ENCODE measurements at regions not wholly inside any gene's neighbourhood (a gene's known extent, or its start where the extent isn't known, plus 50 kb on each side); places are given as distances from the start of the nearest gene placed in this dataset.

GRCh38 chr1:190880352-190880751, 402.7 kb upstream of the BRINP3 start:
- Histone ChIP-seq H4K20me1 (ENCODE audit: control insufficient read depth, insufficient read depth) (no peaks in the 10 kb centered on the region), H3K79me2 (ENCODE audit: control insufficient read depth, insufficient read depth, low read length) (no peaks in the 10 kb centered on the region), H3K9me3 (replicated peaks; ENCODE audit: control insufficient read depth, insufficient read depth, low read length) (no peaks in the 10 kb centered on the region), H3K4me1 (ENCODE audit: control insufficient read depth, insufficient read depth, low read length) (no peaks in the 10 kb centered on the region), H3K4me2 (ENCODE audit: control insufficient read depth, insufficient read depth) (no peak overlapping the region), H3K9ac (ENCODE audit: control insufficient read depth, insufficient read depth, low read length) (no peak overlapping the region), H2AFZ (ENCODE audit: control insufficient read depth, low read depth, low read length) (no peak overlapping the region), H3K36me3 (ENCODE audit: control insufficient read depth in 2 of 2, insufficient read depth in 2 of 2, low read length in 1 of 2) (no peaks in the 10 kb centered on the region), H3K27ac (ENCODE audit: control insufficient read depth, insufficient read depth) (no peak overlapping the region), H3K27me3 (replicated peaks in 1 of 2; ENCODE audit: control insufficient read depth in 2 of 2, insufficient read depth in 2 of 2, low read length in 1 of 2) (no peaks in the 10 kb centered on the region), H3K4me3 (no peak overlapping the region)
- in situ Hi-C loops (cut with MboI): no loop called here
- ATAC-seq: no peak
- 0% methylated on average over 3 of the region's 3 CpGs for WGBS (ENCODE audit: insufficient coverage, insufficient replicate concordance, low lambda C conversion rate, missing lambda C conversion rate)
- no peak for DNase-seq (ENCODE audit: low read depth, low spot score)
- intact Hi-C loops (cut with micrococcal nuclease; ENCODE audit: unreplicated experiment): no loop called here
- ChIA-PET RAD21 (ENCODE audit: unreplicated experiment) (no interaction called here), SMC1A (ENCODE audit: uncharacterized antibody, unreplicated experiment) (no interaction called here), CTCF (no interaction called here), POLR2A (no interaction called here)
- no TSS peak for BruUV-seq (replicated peaks)
- TF ChIP-seq TCF12 (IDR thresholded peaks at IDR 0.05; ENCODE audit: low read depth, low read length) (no peak), MXI1 (IDR thresholded peaks at IDR 0.05; ENCODE audit: low read depth, low read length) (no peak), ATF3 (IDR thresholded peaks at IDR 0.05; ENCODE audit: borderline replicate concordance, extremely low read depth, low read depth, low read length) (no peak)
- FAIRE-seq: no peak

GRCh38 chr1:190881064-190881463, 403.4 kb upstream of the BRINP3 start:
- FAIRE-seq (no peak), ATAC-seq (no peak), DNase-seq (ENCODE audit: low read depth, low spot score) (no peak)
- Histone ChIP-seq H3K9me3 (replicated peaks; ENCODE audit: control insufficient read depth, insufficient read depth, low read length) (no peaks in the 10 kb centered on the region), H3K27me3 (replicated peaks in 1 of 2; ENCODE audit: control insufficient read depth in 2 of 2, insufficient read depth in 2 of 2, low read length in 1 of 2) (no peaks in the 10 kb centered on the region), H2AFZ (ENCODE audit: control insufficient read depth, low read depth, low read length) (no peak overlapping the region), H3K4me3 (no peak overlapping the region), H3K9ac (ENCODE audit: control insufficient read depth, insufficient read depth, low read length) (no peak overlapping the region), H3K36me3 (ENCODE audit: control insufficient read depth in 2 of 2, insufficient read depth in 2 of 2, low read length in 1 of 2) (no peaks in the 10 kb centered on the region), H4K20me1 (ENCODE audit: control insufficient read depth, insufficient read depth) (no peaks in the 10 kb centered on the region), H3K79me2 (ENCODE audit: control insufficient read depth, insufficient read depth, low read length) (no peaks in the 10 kb centered on the region), H3K4me2 (ENCODE audit: control insufficient read depth, insufficient read depth) (no peak overlapping the region), H3K4me1 (ENCODE audit: control insufficient read depth, insufficient read depth, low read length) (no peaks in the 10 kb centered on the region), H3K27ac (ENCODE audit: control insufficient read depth, insufficient read depth) (no peak overlapping the region)
- ChIA-PET POLR2A (no interaction called here), CTCF (interaction anchor here (0.6 kb wide), 1 partner anchor 20 kb away, joined by 3 read pairs; no protein-coding TSS in a partner anchor), RAD21 (ENCODE audit: unreplicated experiment) (no interaction called here), SMC1A (ENCODE audit: uncharacterized antibody, unreplicated experiment) (interaction anchor here (0.6 kb wide), 2 partner anchors 25 to 310 kb away, joined by 4 read pairs; no protein-coding TSS in a partner anchor)
- no TSS peak for BruUV-seq (replicated peaks)
- TF ChIP-seq ATF7 (IDR thresholded peaks at IDR 0.05; ENCODE audit: low read depth) (no peak), MTA2 (IDR thresholded peaks at IDR 0.05; ENCODE audit: low read depth) (no peak)
- 12% methylated on average over 3 of the region's 3 CpGs for WGBS (ENCODE audit: insufficient coverage, insufficient replicate concordance, low lambda C conversion rate, missing lambda C conversion rate)
- in situ Hi-C loops (cut with MboI): no loop called here
- intact Hi-C loops (cut with micrococcal nuclease; ENCODE audit: unreplicated experiment): no loop called here

Measured in GM12878 (cell line).